ENCODE measurements at regions not wholly inside any gene's neighbourhood (a gene's known extent, or its start where the extent isn't known, plus 50 kb on each side); places are given as distances from the start of the nearest gene placed in this dataset.

GRCh38 chr6:168744861-168745260, 303.9 kb downstream of the SMOC2 start:
- Histone ChIP-seq H3K36me3 (ENCODE audit: control insufficient read depth, insufficient read depth, low read length) (no peaks in the 10 kb centered on the region), H3K4me3 (ENCODE audit: insufficient read depth, low read depth, low read length, poor library complexity, severe bottlenecking) (no peak overlapping the region), H3K27ac (ENCODE audit: insufficient read depth, low read length, poor library complexity, severe bottlenecking) (no peak overlapping the region), H3K4me1 (ENCODE audit: control insufficient read depth, insufficient read depth, low read length, poor library complexity, severe bottlenecking) (no peaks in the 10 kb centered on the region), H3K27me3 (replicated peaks; ENCODE audit: control insufficient read depth, insufficient read depth, low read length, poor library complexity, severe bottlenecking) (no peaks in the 10 kb centered on the region), H3K9me3 (ENCODE audit: control insufficient read depth, low read length) (no peaks in the 10 kb centered on the region)
- DNase-seq, result no peak

- H3K36me3 ChIP-seq (ENCODE audit: control insufficient read depth, insufficient read depth, low read length), result no peaks in the 10 kb centered on the region
- no peaks in the 10 kb centered on the region for H3K4me1 ChIP-seq (ENCODE audit: control insufficient read depth, insufficient read depth, low read length, poor library complexity, severe bottlenecking)
- no peak overlapping the region for H3K4me3 ChIP-seq (ENCODE audit: insufficient read depth, low read depth, low read length, poor library complexity, severe bottlenecking)
- H3K9me3 ChIP-seq (ENCODE audit: control insufficient read depth, low read length), result no peaks in the 10 kb centered on the region
- no peak overlapping the region for H3K27ac ChIP-seq (ENCODE audit: insufficient read depth, low read length, poor library complexity, severe bottlenecking)
- DNase-seq, result no peak
- H3K27me3 ChIP-seq (replicated peaks; ENCODE audit: control insufficient read depth, insufficient read depth, low read length, poor library complexity, severe bottlenecking), result no peaks in the 10 kb centered on the region
These were observed 301.2 kb downstream of the SMOC2 start for GRCh38 chr6:168741942-168742782.

- Histone ChIP-seq H3K27ac (ENCODE audit: insufficient read depth, low read length, poor library complexity, severe bottlenecking) (no peak overlapping the region), H3K27me3 (replicated peaks; ENCODE audit: control insufficient read depth, insufficient read depth, low read length, poor library complexity, severe bottlenecking) (no peaks in the 10 kb centered on the region), H3K9me3 (ENCODE audit: control insufficient read depth, low read length) (no peaks in the 10 kb centered on the region), H3K4me1 (ENCODE audit: control insufficient read depth, insufficient read depth, low read length, poor library complexity, severe bottlenecking) (no peaks in the 10 kb centered on the region), H3K36me3 (ENCODE audit: control insufficient read depth, insufficient read depth, low read length) (no peaks in the 10 kb centered on the region), H3K4me3 (ENCODE audit: insufficient read depth, low read depth, low read length, poor library complexity, severe bottlenecking) (no peak overlapping the region)
- DNase-seq, result no peak
These were observed 300.3 kb downstream of the SMOC2 start for GRCh38 chr6:168741305-168741704.

GRCh38 chr6:168739381-168739780, 298.4 kb downstream of the SMOC2 start:
- Histone ChIP-seq H3K9me3 (ENCODE audit: control insufficient read depth, low read length) (no peaks in the 10 kb centered on the region), H3K27me3 (replicated peaks; ENCODE audit: control insufficient read depth, insufficient read depth, low read length, poor library complexity, severe bottlenecking) (no peaks in the 10 kb centered on the region), H3K36me3 (ENCODE audit: control insufficient read depth, insufficient read depth, low read length) (no peaks in the 10 kb centered on the region), H3K4me1 (ENCODE audit: control insufficient read depth, insufficient read depth, low read length, poor library complexity, severe bottlenecking) (no peaks in the 10 kb centered on the region), H3K4me3 (ENCODE audit: insufficient read depth, low read depth, low read length, poor library complexity, severe bottlenecking) (no peak overlapping the region), H3K27ac (ENCODE audit: insufficient read depth, low read length, poor library complexity, severe bottlenecking) (no peak overlapping the region)
- DNase-seq, result no peak

- Histone ChIP-seq H3K36me3 (ENCODE audit: control insufficient read depth, insufficient read depth, low read length) (no peaks in the 10 kb centered on the region), H3K9me3 (ENCODE audit: control insufficient read depth, low read length) (no peaks in the 10 kb centered on the region), H3K27ac (ENCODE audit: insufficient read depth, low read length, poor library complexity, severe bottlenecking) (no peak overlapping the region), H3K4me1 (ENCODE audit: control insufficient read depth, insufficient read depth, low read length, poor library complexity, severe bottlenecking) (no peaks in the 10 kb centered on the region), H3K4me3 (ENCODE audit: insufficient read depth, low read depth, low read length, poor library complexity, severe bottlenecking) (no peak overlapping the region), H3K27me3 (replicated peaks; ENCODE audit: control insufficient read depth, insufficient read depth, low read length, poor library complexity, severe bottlenecking) (no peaks in the 10 kb centered on the region)
- no peak for DNase-seq
These were observed 296.5 kb downstream of the SMOC2 start for GRCh38 chr6:168737481-168737880.

GRCh38 chr6:168737014-168737413, 296.0 kb downstream of the SMOC2 start:
- DNase-seq, result no peak
- Histone ChIP-seq H3K9me3 (ENCODE audit: control insufficient read depth, low read length) (no peaks in the 10 kb centered on the region), H3K4me1 (ENCODE audit: control insufficient read depth, insufficient read depth, low read length, poor library complexity, severe bottlenecking) (no peaks in the 10 kb centered on the region), H3K27ac (ENCODE audit: insufficient read depth, low read length, poor library complexity, severe bottlenecking) (no peak overlapping the region), H3K27me3 (replicated peaks; ENCODE audit: control insufficient read depth, insufficient read depth, low read length, poor library complexity, severe bottlenecking) (no peaks in the 10 kb centered on the region), H3K36me3 (ENCODE audit: control insufficient read depth, insufficient read depth, low read length) (no peaks in the 10 kb centered on the region), H3K4me3 (ENCODE audit: insufficient read depth, low read depth, low read length, poor library complexity, severe bottlenecking) (no peak overlapping the region)

GRCh38 chr6:168736039-168736438, 295.1 kb downstream of the SMOC2 start:
- H3K27me3 ChIP-seq (replicated peaks; ENCODE audit: control insufficient read depth, insufficient read depth, low read length, poor library complexity, severe bottlenecking), result no peaks in the 10 kb centered on the region
- H3K4me1 ChIP-seq (ENCODE audit: control insufficient read depth, insufficient read depth, low read length, poor library complexity, severe bottlenecking), result no peaks in the 10 kb centered on the region
- no peak for DNase-seq
- no peaks in the 10 kb centered on the region for H3K9me3 ChIP-seq (ENCODE audit: control insufficient read depth, low read length)
- no peak overlapping the region for H3K27ac ChIP-seq (ENCODE audit: insufficient read depth, low read length, poor library complexity, severe bottlenecking)
- H3K36me3 ChIP-seq (ENCODE audit: control insufficient read depth, insufficient read depth, low read length), result no peaks in the 10 kb centered on the region
- H3K4me3 ChIP-seq (ENCODE audit: insufficient read depth, low read depth, low read length, poor library complexity, severe bottlenecking), result no peak overlapping the region

GRCh38 chr6:168735268-168735949, 294.4 kb downstream of the SMOC2 start:
- Histone ChIP-seq H3K27me3 (replicated peaks; ENCODE audit: control insufficient read depth, insufficient read depth, low read length, poor library complexity, severe bottlenecking) (no peaks in the 10 kb centered on the region), H3K4me3 (ENCODE audit: insufficient read depth, low read depth, low read length, poor library complexity, severe bottlenecking) (no peak overlapping the region), H3K9me3 (ENCODE audit: control insufficient read depth, low read length) (no peaks in the 10 kb centered on the region), H3K4me1 (ENCODE audit: control insufficient read depth, insufficient read depth, low read length, poor library complexity, severe bottlenecking) (no peaks in the 10 kb centered on the region), H3K27ac (ENCODE audit: insufficient read depth, low read length, poor library complexity, severe bottlenecking) (no peak overlapping the region), H3K36me3 (ENCODE audit: control insufficient read depth, insufficient read depth, low read length) (no peaks in the 10 kb centered on the region)
- DNase-seq, result no peak

- no peaks in the 10 kb centered on the region for H3K27me3 ChIP-seq (replicated peaks; ENCODE audit: control insufficient read depth, insufficient read depth, low read length, poor library complexity, severe bottlenecking)
- H3K4me3 ChIP-seq (ENCODE audit: insufficient read depth, low read depth, low read length, poor library complexity, severe bottlenecking), result no peak overlapping the region
- H3K9me3 ChIP-seq (ENCODE audit: control insufficient read depth, low read length), result no peaks in the 10 kb centered on the region
- DNase-seq, result no peak
- no peaks in the 10 kb centered on the region for H3K36me3 ChIP-seq (ENCODE audit: control insufficient read depth, insufficient read depth, low read length)
- no peak overlapping the region for H3K27ac ChIP-seq (ENCODE audit: insufficient read depth, low read length, poor library complexity, severe bottlenecking)
- no peaks in the 10 kb centered on the region for H3K4me1 ChIP-seq (ENCODE audit: control insufficient read depth, insufficient read depth, low read length, poor library complexity, severe bottlenecking)
These were observed 293.5 kb downstream of the SMOC2 start for GRCh38 chr6:168734523-168734922.

GRCh38 chr6:168732676-168733075, 291.7 kb downstream of the SMOC2 start:
- Histone ChIP-seq H3K4me1 (ENCODE audit: control insufficient read depth, insufficient read depth, low read length, poor library complexity, severe bottlenecking) (no peaks in the 10 kb centered on the region), H3K4me3 (ENCODE audit: insufficient read depth, low read depth, low read length, poor library complexity, severe bottlenecking) (no peak overlapping the region), H3K27ac (ENCODE audit: insufficient read depth, low read length, poor library complexity, severe bottlenecking) (no peak overlapping the region), H3K9me3 (ENCODE audit: control insufficient read depth, low read length) (no peaks in the 10 kb centered on the region), H3K36me3 (ENCODE audit: control insufficient read depth, insufficient read depth, low read length) (no peaks in the 10 kb centered on the region), H3K27me3 (replicated peaks; ENCODE audit: control insufficient read depth, insufficient read depth, low read length, poor library complexity, severe bottlenecking) (no peaks in the 10 kb centered on the region)
- DNase-seq, result no peak

Data from effector memory CD4-positive, alpha-beta T cell (primary cell).